Ovary (tissue), 7 donors: ENCODE measurements at regions not wholly inside any gene's neighbourhood (a gene's known extent, or its start where the extent isn't known, plus 50 kb on each side); places are given as distances from the start of the nearest gene placed in this dataset.

Experiments used
- DNase-seq, 5 donors: peaks; one replicate each; pipeline ENCODE4 v3.0.0-alpha.2; 2019 to 2020
- H3K27ac ChIP-seq, 2 donors: fragments of 200-600 bp; one replicate each; pipeline versions ENCODE4 v1.5.1 to v1.8.0; 2019 to 2022
- H3K27me3 ChIP-seq: fragments of 200-600 bp; one replicate; pipeline ENCODE4 v1.8.0; 2022
- H3K36me3 ChIP-seq: fragments of 200-600 bp; sonication (generic); one replicate; pipeline ENCODE4 v1.5.1; 2019
- H3K4me1 ChIP-seq: one replicate; pipeline ENCODE4 v1.8.1; 2013; ENCODE audit warnings: mild to moderate bottlenecking, moderate library complexity; ENCODE audit not compliant: insufficient read depth
- H3K4me3 ChIP-seq: fragments of 200-600 bp; sonication (generic); one replicate; pipeline ENCODE4 v1.5.1; 2017
- H3K9me3 ChIP-seq, 2 donors: fragments of 200-600 bp in 1 of 2; sonication (generic) in 1 of 2; one replicate each; pipeline versions ENCODE4 v1.5.1 to v1.8.1; 2013 to 2019; ENCODE audit warnings: mild to moderate bottlenecking in 1 of 2, moderate library complexity in 1 of 2
- CTCF ChIP-seq, 3 donors: fragments of 450-650 bp in 2 of 3; fragments of 200-600 bp in 1 of 3; IDR thresholded peaks; one replicate each; pipeline versions ENCODE4 v1.5.1 to v1.8.0; 2016 to 2022; ENCODE audit warnings: antibody characterized with exemption in 3 of 3, mild to moderate bottlenecking in 1 of 3
- EP300 ChIP-seq: sonication (generic); formaldehyde crosslinking; IDR thresholded peaks from one replicate; pipeline ENCODE4 v1.6.1; 2017; ENCODE audit warnings: antibody characterized with exemption
- POLR2A ChIP-seq: fragments of 450-650 bp; IDR thresholded peaks from one replicate; pipeline ENCODE4 v1.6.1; 2017; ENCODE audit warnings: antibody characterized with exemption, mild to moderate bottlenecking, moderate library complexity
- WGBS, 3 donors: extraction: QIAGEN DNeasy Blood & Tissue Kit in 1 of 3; methylation state at CpG; one replicate each; pipeline versions ENCODE4 v1.1.5 to v1.1.7; 2013 to 2017; 5-methylcytosine and 5-hydroxymethylcytosine counted together
- intact Hi-C, 4 donors: fragments of 100-400 bp; cut with DNase I; formaldehyde crosslinking; loops; one replicate each; pipeline versions ENCODE4 v1.11.0 to v1.15.1; 2022 to 2023
- donor health status: DM: no; HTN: no; CAD: no; lungs with moderate emphysema.
- donor health status: DM: no; HTN: no; CAD: no.
- donor health status: Bipolar disorder and iron deficiency.
- donor health status: DM: no; HTN: no; CAD: no.
- donor health status: DM: yes; HTN: yes; CAD: no.

DNA sequence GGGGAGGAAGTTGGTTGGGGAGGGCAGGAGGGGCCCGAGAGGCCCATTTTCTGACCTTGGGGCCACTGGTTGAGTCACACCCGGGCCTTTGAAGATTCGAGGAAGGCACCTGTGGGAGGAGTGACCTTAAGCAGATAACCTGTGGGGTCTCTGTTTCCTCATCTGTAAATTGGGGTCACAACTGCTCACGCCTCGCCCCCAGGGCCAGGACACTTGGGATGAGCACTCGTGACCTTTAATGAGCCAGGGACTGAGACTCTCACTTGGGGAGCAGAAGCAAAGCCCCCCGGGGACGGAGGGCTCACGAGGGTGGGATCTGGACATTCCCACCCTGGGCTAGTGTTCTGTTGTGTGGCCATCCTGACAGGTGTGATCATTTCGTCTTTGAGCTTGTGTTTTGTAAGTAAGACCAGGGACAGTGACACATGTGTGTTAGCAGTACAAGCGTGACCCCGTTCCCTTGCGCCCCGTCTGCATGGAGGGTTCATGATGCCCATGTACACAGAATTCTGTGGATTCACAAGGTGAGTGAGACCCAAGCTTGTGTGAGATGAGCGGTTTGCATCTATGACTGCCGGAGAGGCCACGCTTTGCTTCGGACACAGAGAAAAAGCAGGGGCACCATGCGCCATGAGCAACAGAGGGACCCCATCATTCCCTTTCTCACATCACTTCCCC, 79.3 kb upstream of the PMEPA1 start:
- no peak for DNase-seq
- H3K4me3 ChIP-seq = no peak overlapping the region
- TF ChIP-seq EP300 (no peak), POLR2A (no peak), CTCF (IDR thresholded peaks at IDR 0.05) (no peak)
- WGBS, 3 donors = 86 to 90% (median 89%) methylated on average over 19 of the region's 19 CpGs
- no peaks in the 10 kb centered on the region for H3K36me3 ChIP-seq
- no peaks in the 10 kb centered on the region for H3K9me3 ChIP-seq
- intact Hi-C loops = no loop called here
- no peak overlapping the region for H3K27ac ChIP-seq
- peaks cover 9% of the 10 kb centered on the region for H3K4me1 ChIP-seq
- no peaks in the 10 kb centered on the region for H3K27me3 ChIP-seq

DNA sequence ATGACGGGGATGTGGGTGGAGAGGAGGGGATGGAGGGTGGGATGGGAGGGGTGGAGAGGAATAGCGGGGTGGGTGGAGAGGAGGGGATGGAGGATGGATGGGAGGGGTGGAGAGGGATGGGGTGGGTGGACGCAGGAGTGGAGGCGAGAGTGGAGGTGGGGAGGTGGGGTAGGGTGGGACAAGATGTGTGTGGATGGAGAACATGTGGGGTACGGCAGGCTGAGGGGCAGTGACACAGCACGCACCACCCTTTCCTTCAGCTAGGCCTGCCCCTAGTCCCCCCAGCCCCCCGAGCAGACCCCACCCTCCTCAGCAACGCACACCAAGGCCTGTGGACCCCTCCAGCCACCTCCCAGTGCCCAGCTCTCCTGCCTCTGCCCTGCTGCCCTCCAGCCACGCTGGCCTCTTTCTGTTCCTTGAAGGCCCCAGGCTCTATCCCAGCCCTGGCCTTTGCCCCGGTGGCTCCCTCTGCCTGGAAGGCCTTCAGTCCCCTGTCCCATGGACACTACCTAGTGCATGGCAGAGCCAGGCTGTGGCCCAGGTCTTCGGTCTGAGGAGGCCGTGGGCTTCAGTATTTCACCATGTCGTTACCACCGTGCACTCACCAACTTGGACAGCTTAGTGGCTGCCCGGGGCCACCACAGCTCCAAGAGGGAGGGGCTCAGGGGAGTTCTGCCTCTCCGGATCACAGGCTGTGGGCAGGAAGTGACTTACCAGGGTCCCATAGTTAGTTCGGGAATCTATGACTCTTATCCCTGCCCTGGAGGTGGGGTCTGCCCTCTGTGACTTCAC, 78.4 kb upstream of the PMEPA1 start:
- Histone ChIP-seq H3K4me1 (peaks cover 9% of the 10 kb centered on the region), H3K27ac (no peak overlapping the region), H3K27me3 (no peaks in the 10 kb centered on the region), H3K36me3 (no peaks in the 10 kb centered on the region), H3K4me3 (no peak overlapping the region), H3K9me3 (no peaks in the 10 kb centered on the region)
- no peak for DNase-seq
- intact Hi-C loops = no loop called here
- TF ChIP-seq EP300 (no peak), POLR2A (no peak), CTCF (IDR thresholded peaks at IDR 0.05) (no peak)
- 88 to 89% (median 88%) methylated on average over 15 to 17 of the region's 17 CpGs for WGBS, 3 donors

DNA sequence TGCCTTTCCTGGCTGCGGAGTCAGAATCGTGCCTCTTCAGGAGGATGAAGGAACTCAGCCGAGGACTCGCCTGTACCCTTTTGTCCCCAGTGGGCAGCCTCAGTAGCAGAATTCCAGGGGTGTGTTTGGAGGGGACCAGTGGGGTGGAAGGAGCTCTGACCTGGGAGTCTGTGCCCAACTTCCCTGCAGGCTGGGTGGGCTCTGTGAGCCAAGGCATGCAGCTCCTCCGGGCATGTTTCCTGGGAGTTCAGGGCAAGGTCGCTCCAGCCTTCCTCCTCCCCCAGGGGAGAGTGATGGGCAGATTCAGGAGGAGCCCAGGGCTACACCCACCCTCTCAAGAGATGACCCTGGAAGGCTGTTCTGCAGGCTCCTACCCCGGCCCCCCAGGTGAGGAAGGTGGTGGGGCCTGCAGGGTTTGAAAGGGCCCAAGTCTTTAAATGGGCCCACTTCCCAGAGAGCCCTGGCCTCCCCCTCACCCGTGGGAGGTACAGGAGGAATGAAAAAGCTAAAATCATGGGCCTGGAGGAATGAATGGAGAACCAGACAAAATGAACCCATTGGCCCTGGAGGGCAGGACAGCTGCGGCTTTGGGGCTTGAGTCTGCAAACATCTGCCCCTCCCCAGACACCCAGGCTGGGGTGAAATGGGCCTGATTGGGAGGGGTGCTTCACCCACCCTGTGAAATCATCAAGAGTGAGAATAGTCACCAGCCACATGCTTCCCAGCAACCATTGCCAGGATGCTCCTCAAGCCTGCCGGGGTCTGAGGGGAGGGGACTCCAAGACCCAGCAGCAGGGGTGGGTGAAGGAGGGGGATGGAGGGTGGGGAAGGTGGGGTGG, 77.6 kb upstream of the PMEPA1 start:
- intact Hi-C loops = no loop called here
- DNase-seq = no peak
- H3K27ac ChIP-seq = no peak overlapping the region
- TF ChIP-seq POLR2A (no peak), EP300 (no peak), CTCF (IDR thresholded peaks at IDR 0.05) (no peak)
- no peaks in the 10 kb centered on the region for H3K9me3 ChIP-seq
- H3K4me3 ChIP-seq = no peak overlapping the region
- H3K27me3 ChIP-seq = no peaks in the 10 kb centered on the region
- H3K36me3 ChIP-seq = no peaks in the 10 kb centered on the region
- WGBS, 3 donors = 32 to 42% (median 36%) methylated on average over 9 to 10 of the region's 10 CpGs
- H3K4me1 ChIP-seq = peaks cover 9% of the 10 kb centered on the region

DNA sequence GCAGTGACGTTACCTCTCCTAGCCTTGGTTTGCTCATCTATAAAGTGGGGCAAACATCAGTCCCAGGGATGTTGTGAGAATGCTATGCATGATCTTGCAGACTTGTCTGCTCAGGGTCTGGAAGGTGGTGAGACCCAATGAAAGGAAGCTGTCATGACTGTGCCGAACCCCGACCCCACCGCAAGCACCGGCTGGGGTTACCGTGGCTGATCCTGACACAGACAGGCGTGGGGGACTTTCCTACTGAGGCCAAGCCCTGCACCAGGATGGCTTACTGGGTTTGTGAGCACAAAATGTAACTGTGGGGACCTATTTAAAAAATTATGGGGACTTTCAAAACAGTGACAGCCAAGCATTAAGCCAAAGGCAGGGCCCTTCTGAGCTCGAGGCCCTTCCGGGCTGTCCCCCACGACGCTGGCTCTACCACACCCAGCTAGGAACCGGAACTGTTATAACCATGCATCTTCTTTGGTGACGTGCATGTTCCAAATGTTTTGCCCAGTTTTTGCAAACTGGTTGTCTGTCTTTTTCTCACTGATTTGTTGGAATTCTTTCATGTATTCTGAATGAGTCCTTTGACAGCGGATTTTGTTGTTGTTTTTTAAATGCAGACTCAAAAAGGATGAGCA, 76.6 kb upstream of the PMEPA1 start:
- Histone ChIP-seq H3K4me1 (peaks cover 9% of the 10 kb centered on the region), H3K27me3 (no peaks in the 10 kb centered on the region), H3K9me3 (no peaks in the 10 kb centered on the region), H3K4me3 (no peak overlapping the region), H3K27ac (no peak overlapping the region), H3K36me3 (no peaks in the 10 kb centered on the region)
- no peak for TF ChIP-seq EP300
- TF ChIP-seq CTCF (IDR thresholded peaks at IDR 0.05) = no peak
- no peak for TF ChIP-seq POLR2A
- 92 to 95% (median 92%) methylated on average over 14 of the region's 14 CpGs for WGBS, 3 donors
- intact Hi-C loops = no loop called here
- no peak for DNase-seq
